ENCODE measurements at regions not wholly inside any gene's neighbourhood (a gene's known extent, or its start where the extent isn't known, plus 50 kb on each side); places are given as distances from the start of the nearest gene placed in this dataset.

DNA sequence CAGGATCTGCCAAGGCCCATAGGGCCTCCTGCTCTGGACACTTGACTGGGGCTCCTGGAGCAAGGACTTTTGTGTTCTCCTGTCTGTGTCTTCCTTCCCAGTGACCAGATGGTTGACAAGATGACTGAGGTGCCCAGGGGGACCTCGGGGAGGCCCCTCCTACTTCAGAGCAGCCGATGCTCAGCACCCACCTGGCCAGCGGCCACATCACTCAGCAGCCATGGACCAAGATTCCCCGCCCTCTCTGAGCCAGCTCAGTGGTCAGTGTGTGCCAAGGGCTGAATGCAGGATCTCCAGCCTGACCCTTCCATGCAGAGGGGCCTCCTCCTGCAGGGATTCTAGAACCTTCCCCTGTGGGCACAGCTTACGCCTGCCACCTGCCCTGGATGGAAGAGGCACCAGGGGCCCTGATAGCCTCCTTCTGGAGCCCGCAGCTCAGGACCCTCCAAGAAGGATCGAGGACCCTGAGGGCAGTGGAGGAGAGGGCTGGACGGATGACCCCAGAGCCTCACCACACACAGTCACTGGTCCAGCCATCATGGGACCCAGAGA is 87.4 kb upstream of the GPC1 start:
- Histone ChIP-seq H3K4ac (ENCODE audit: low read depth, low read length) (no peak overlapping the region), H3K4me2 (ENCODE audit: low read depth, low read length) (no peak overlapping the region), H2BK15ac (ENCODE audit: low read depth, low read length) (no peak overlapping the region), H3K27me3 (ENCODE audit: control insufficient read depth, insufficient read depth, low read length) (peaks cover 36% of the 10 kb centered on the region), H2BK120ac (ENCODE audit: low read depth, low read length) (no peak overlapping the region), H2BK5ac (ENCODE audit: low read depth, low read length, poor library complexity, severe bottlenecking) (no peak overlapping the region), H3K56ac (ENCODE audit: extremely low read depth, insufficient read depth, low read length) (no peak overlapping the region), H3K23ac (ENCODE audit: low read depth, low read length) (no peak overlapping the region), H3K27ac (ENCODE audit: insufficient read depth, low read length) (no peak overlapping the region), H3K18ac (ENCODE audit: low read depth, low read length) (no peak overlapping the region), H3K36me3 (ENCODE audit: control insufficient read depth, insufficient read depth, low read length) (no peaks in the 10 kb centered on the region), H4K91ac (ENCODE audit: insufficient read depth, low read depth, low read length) (no peak overlapping the region), H4K20me1 (ENCODE audit: insufficient read depth, low read length) (no peaks in the 10 kb centered on the region), H3K9me1 (ENCODE audit: insufficient read depth, low read length) (no peaks in the 10 kb centered on the region), H3K9me3 (ENCODE audit: control insufficient read depth, insufficient read depth, low read length) (peaks cover 15% of the 10 kb centered on the region), H4K8ac (ENCODE audit: low read depth in 2 of 2, low read length in 2 of 2) (no peak overlapping the region), H4K5ac (ENCODE audit: low read depth, low read length) (no peak overlapping the region), H3K79me1 (ENCODE audit: low read depth in 1 of 2, low read length in 2 of 2) (no peaks in the 10 kb centered on the region), H2AK9ac (replicated peaks; ENCODE audit: low read depth, low read length, poor library complexity) (no peak overlapping the region), H2AK5ac (ENCODE audit: low read depth, low read length) (no peak overlapping the region), H2AFZ (replicated peaks; ENCODE audit: low read length, poor library complexity) (no peak overlapping the region), H3K9ac (ENCODE audit: low read depth, low read length) (no peak overlapping the region), H3K4me3 (ENCODE audit: insufficient read depth, low read depth, low read length) (no peak overlapping the region), H2BK20ac (ENCODE audit: low read depth, low read length) (no peak overlapping the region), H3K14ac (replicated peaks; ENCODE audit: low read depth, low read length) (no peak overlapping the region), H3K4me1 (ENCODE audit: control insufficient read depth, insufficient read depth, low read length) (no peaks in the 10 kb centered on the region; the same call in 1 of the 2 replicates)
- intact Hi-C loops (cut with micrococcal nuclease) (no loop called here), dilution Hi-C loops (cut with HindIII; ENCODE audit: low sequenced_read_pairs, unreplicated experiment) (no loop called here), in situ Hi-C loops (cut with MboI; ENCODE audit: low sequenced_read_pairs) (no loop called here)
- BruUV-seq (replicated peaks): no TSS peak
- 90% methylated on average over 2 of the region's 8 CpGs; no CpG with 5 or more reads in 1 of the 2 experiments for WGBS, 2 experiments (ENCODE audit: extremely low coverage in 2 of 2, insufficient read length in 1 of 2)
- TF ChIP-seq RAD21 (IDR thresholded peaks at IDR 0.05; ENCODE audit: low read length) (no peak), SMC3 (IDR thresholded peaks at IDR 0.05; ENCODE audit: low read depth, low read length) (no peak), NFE2L2 (IDR thresholded peaks at IDR 0.05; ENCODE audit: low read depth, low read length) (no peak), BHLHE40 (IDR thresholded peaks at IDR 0.05; ENCODE audit: low read depth, low read length) (no peak), MAZ (IDR thresholded peaks at IDR 0.05; ENCODE audit: borderline replicate concordance, low read depth, low read length) (no peak), FOS (IDR thresholded peaks at IDR 0.05; ENCODE audit: low read depth, low read length) (no peak), MAFK (IDR thresholded peaks at IDR 0.05; ENCODE audit: low read depth, low read length) (no peak)
- TF ChIP-seq, protein P1, sequence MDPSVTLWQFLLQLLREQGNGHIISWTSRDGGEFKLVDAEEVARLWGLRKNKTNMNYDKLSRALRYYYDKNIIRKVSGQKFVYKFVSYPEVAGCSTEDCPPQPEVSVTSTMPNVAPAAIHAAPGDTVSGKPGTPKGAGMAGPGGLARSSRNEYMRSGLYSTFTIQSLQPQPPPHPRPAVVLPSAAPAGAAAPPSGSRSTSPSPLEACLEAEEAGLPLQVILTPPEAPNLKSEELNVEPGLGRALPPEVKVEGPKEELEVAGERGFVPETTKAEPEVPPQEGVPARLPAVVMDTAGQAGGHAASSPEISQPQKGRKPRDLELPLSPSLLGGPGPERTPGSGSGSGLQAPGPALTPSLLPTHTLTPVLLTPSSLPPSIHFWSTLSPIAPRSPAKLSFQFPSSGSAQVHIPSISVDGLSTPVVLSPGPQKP (IDR thresholded peaks at IDR 0.05; ENCODE audit: borderline replicate concordance, low read depth, low read length): no peak
- TF ChIP-seq, protein P2, sequence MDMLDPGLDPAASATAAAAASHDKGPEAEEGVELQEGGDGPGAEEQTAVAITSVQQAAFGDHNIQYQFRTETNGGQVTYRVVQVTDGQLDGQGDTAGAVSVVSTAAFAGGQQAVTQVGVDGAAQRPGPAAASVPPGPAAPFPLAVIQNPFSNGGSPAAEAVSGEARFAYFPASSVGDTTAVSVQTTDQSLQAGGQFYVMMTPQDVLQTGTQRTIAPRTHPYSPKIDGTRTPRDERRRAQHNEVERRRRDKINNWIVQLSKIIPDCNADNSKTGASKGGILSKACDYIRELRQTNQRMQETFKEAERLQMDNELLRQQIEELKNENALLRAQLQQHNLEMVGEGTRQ (IDR thresholded peaks at IDR 0.05; ENCODE audit: low read depth, low read length): no peak
- ATAC-seq (ENCODE audit: low read depth) (no peak), DNase-seq (no peak)
- POLR2A ChIA-PET (ENCODE audit: unreplicated experiment): no interaction called here
- CTCF ChIA-PET: no interaction called here

All from IMR-90 (cell line).